H1 (cell line): ENCODE measurements at regions not wholly inside any gene's neighbourhood (a gene's known extent, or its start where the extent isn't known, plus 50 kb on each side); places are given as distances from the start of the nearest gene placed in this dataset.

Source experiments
- BCL11A ChIP-seq, 2 experiments: IDR thresholded peaks; one replicate each; pipeline ENCODE4 v1.6.1; 2011; ENCODE audit warnings: low read depth in 2 of 2, low read length in 2 of 2, mild to moderate bottlenecking in 2 of 2
- EZH2 ChIP-seq: fragments of 200-600 bp; sonication (generic); IDR thresholded peaks from 2 replicates; pipeline ENCODE4 v1.7.1; 2012; ENCODE audit warnings: low read depth, mild to moderate bottlenecking, moderate library complexity, low read length, inconsistent platforms; ENCODE audit not compliant: severe bottlenecking
- GTF2F1 ChIP-seq: IDR thresholded peaks from 2 replicates; pipeline ENCODE4 v1.6.1; 2012; ENCODE audit warnings: low read depth, low read length, improper control_type of control experiment, borderline replicate concordance
- HDAC6 ChIP-seq: IDR thresholded peaks from one replicate; pipeline ENCODE4 v1.7.1; 2012; ENCODE audit warnings: low read depth, mild to moderate bottlenecking, inconsistent platforms, low read length, moderate library complexity
- POLR2A ChIP-seq, 2 experiments: IDR thresholded peaks; 1 replicate in 1 of 2; 2 replicates in 1 of 2; pipeline ENCODE4 v1.6.1; 2011; ENCODE audit warnings: low read depth in 2 of 2, low read length in 2 of 2, mild to moderate bottlenecking in 2 of 2; ENCODE audit errors: control extremely low read depth in 1 of 2
- POLR2AphosphoS5 ChIP-seq: IDR thresholded peaks from 2 replicates; pipeline ENCODE4 v1.6.1; 2011; ENCODE audit warnings: low read depth, low read length
- RAD21 ChIP-seq, 2 experiments: IDR thresholded peaks in 1 of 2; conservative IDR thresholded peaks in 1 of 2; 2 replicates each; pipeline ENCODE4 v1.6.1; 2011; ENCODE audit warnings: low read depth in 2 of 2, low read length in 2 of 2, improper control_type of control experiment in 1 of 2, inconsistent platforms in 1 of 2, mild to moderate bottlenecking in 1 of 2, moderate library complexity in 1 of 2
- SIN3A ChIP-seq, 2 experiments: IDR thresholded peaks in 1 of 2; conservative IDR thresholded peaks in 1 of 2; 2 replicates each; pipeline ENCODE4 v1.6.1; 2011 to 2012; ENCODE audit warnings: low read length in 2 of 2, improper control_type of control experiment in 1 of 2, low read depth in 1 of 2, mild to moderate bottlenecking in 1 of 2
- TF ChIP-seq, protein P1 (sequence below), 3 experiments: IDR thresholded peaks; 1 replicate in 2 of 3; 2 replicates in 1 of 3; pipeline versions ENCODE4 v1.5.1 to v1.6.1; 2011; ENCODE audit warnings: low read length in 3 of 3, mild to moderate bottlenecking in 3 of 3, inconsistent platforms in 2 of 3, low read depth in 1 of 3, moderate library complexity in 1 of 3; ENCODE audit not compliant: insufficient read depth in 1 of 3; ENCODE audit errors: control extremely low read depth in 1 of 3
- TF ChIP-seq, protein P2 (sequence below): IDR thresholded peaks from 2 replicates; pipeline ENCODE4 v1.6.1; 2012; ENCODE audit warnings: inconsistent platforms

DNA sequence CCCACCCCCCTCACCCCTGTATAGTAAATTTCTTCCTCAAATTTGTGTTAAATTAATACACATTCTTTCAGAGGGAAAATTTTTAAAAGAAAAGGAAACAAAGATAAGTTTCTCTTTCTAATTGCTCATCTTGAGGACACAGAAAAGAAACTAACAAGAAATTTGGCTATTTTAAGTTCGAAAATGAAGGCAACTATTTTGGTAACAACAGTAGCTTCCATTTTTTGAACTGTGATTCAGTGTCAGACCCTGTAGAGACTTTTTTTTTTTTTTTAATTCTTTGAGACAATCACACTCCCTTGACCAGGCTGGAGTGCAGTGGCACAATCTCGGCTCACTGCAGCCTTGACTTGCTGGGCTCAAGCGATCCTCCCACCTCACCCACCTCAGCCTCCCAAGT lies 194.9 kb downstream of the SS18 start:
- TF ChIP-seq, protein P1, sequence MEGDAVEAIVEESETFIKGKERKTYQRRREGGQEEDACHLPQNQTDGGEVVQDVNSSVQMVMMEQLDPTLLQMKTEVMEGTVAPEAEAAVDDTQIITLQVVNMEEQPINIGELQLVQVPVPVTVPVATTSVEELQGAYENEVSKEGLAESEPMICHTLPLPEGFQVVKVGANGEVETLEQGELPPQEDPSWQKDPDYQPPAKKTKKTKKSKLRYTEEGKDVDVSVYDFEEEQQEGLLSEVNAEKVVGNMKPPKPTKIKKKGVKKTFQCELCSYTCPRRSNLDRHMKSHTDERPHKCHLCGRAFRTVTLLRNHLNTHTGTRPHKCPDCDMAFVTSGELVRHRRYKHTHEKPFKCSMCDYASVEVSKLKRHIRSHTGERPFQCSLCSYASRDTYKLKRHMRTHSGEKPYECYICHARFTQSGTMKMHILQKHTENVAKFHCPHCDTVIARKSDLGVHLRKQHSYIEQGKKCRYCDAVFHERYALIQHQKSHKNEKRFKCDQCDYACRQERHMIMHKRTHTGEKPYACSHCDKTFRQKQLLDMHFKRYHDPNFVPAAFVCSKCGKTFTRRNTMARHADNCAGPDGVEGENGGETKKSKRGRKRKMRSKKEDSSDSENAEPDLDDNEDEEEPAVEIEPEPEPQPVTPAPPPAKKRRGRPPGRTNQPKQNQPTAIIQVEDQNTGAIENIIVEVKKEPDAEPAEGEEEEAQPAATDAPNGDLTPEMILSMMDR (IDR thresholded peaks at IDR 0.05; ENCODE audit: control extremely low read depth in 1 of 3, insufficient read depth in 1 of 3, low read depth in 1 of 3, low read length in 3 of 3), result no peak
- no peak for TF ChIP-seq RAD21 (IDR thresholded peaks at IDR 0.05 in 1 of 2, conservative IDR thresholded peaks at IDR 0.05 in 1 of 2; ENCODE audit: low read depth in 2 of 2, low read length in 2 of 2)
- no peak for TF ChIP-seq POLR2AphosphoS5
- TF ChIP-seq SIN3A (conservative IDR thresholded peaks at IDR 0.05 in 1 of 2, IDR thresholded peaks at IDR 0.05 in 1 of 2; ENCODE audit: low read depth in 1 of 2, low read length in 2 of 2), result no peak
- no peak for TF ChIP-seq BCL11A (IDR thresholded peaks at IDR 0.05; ENCODE audit: low read depth in 2 of 2, low read length in 2 of 2)
- TF ChIP-seq, protein P2, sequence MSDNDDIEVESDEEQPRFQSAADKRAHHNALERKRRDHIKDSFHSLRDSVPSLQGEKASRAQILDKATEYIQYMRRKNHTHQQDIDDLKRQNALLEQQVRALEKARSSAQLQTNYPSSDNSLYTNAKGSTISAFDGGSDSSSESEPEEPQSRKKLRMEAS, result no peak
- TF ChIP-seq POLR2A (IDR thresholded peaks at IDR 0.05; ENCODE audit: control extremely low read depth in 1 of 2, low read depth in 2 of 2, low read length in 2 of 2), result no peak
- TF ChIP-seq GTF2F1, result no peak
- TF ChIP-seq HDAC6, result no peak
- no peak for TF ChIP-seq EZH2
